Activated CD4-positive, alpha-beta T cell treated with anti-CD3 and anti-CD28 coated beads, Interleukin-2, Interleukin-4, amounts not matched to agents 100 ng/mL and 50 ng/mL, durations not matched to agents 16 hours and 8 hours (primary cell): ENCODE measurements at regions not wholly inside any gene's neighbourhood (a gene's known extent, or its start where the extent isn't known, plus 50 kb on each side); places are given as distances from the start of the nearest gene placed in this dataset.
"Not testable (repeated sequence)": the region's sequence is repeated elsewhere in the genome, so short reads cannot be mapped to it uniquely, and the experiment has no call there.

ENCODE experiments used
- DNase-seq: peaks from one replicate; pipeline ENCODE4 v3.0.0-alpha.2; 2020; ENCODE audit warnings: low spot score

DNA sequence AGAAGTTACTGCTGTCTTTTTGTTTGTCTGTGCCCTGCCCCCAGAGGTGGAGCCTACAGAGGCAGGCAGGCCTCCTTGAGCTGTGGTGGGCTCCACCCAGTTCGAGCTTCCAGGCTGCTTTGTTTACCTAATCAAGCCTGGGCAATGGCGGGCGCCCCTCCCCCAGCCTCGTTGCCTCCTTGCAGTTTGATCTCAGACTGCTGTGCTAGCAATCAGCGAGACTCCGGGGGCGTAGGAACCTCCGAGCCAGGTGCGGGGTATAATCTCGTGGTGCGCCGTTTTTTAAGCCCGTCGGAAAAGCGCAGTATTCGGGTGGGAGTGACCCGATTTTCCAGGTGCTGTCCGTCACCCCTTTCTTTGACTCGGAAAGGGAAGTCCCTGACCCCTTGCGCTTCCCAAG is 335.6 kb downstream of the ADGRL2 start:
- not testable (repeated sequence) for DNase-seq

GRCh38 chr1:82125866-82126265 is 325.1 kb downstream of the ADGRL2 start:
- no peak for DNase-seq

- DNase-seq: no peak
Observed at GRCh38 chr1:82125119-82125518, 324.4 kb downstream of the ADGRL2 start.

GRCh38 chr1:82121421-82121820 is 320.7 kb downstream of the ADGRL2 start:
- no peak for DNase-seq

GRCh38 chr1:82116105-82116504 is 315.4 kb downstream of the ADGRL2 start:
- DNase-seq: no peak

DNA sequence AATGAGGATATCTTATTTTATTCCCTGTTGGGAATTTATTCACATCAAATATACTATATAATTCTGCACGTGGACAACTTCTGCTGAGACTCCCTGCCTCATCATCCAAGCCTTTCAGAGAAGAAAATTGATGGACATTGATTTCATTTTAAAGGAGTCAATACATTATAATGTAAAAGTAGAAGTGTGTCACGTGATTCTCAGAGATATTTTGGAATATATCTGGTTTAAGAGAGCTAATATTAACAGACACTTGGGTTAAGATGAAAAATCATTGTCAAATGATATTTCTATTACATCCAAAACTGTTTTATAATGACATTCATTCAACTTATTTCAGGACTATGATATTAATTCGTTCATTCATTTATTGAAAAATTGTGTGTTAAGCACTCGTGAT is 314.2 kb downstream of the ADGRL2 start:
- DNase-seq: no peak

GRCh38 chr1:82110366-82111254 is 309.9 kb downstream of the ADGRL2 start:
- no peak for DNase-seq

- DNase-seq: no peak
Observed at GRCh38 chr1:82108843-82109242, 308.1 kb downstream of the ADGRL2 start.

DNA sequence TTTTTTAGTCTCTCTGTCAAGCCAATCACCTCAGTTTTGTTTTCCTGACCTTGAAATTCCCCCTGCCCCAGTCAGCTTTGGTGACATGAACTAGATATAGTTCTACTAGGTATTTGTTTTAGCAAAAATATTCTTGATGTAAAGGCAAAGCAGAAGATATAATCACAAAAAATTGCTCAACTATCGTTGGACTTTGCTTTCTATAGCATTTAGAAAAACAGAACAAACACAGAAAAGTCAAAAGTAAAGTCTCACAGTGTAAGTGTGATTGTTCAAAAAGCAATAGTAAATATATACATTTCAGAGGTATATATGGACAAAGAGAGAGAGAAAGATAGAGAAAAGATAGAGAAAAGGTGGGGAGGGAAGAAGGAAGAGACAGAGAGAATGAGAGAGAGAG is 305.9 kb downstream of the ADGRL2 start:
- no peak for DNase-seq

- DNase-seq: no peak
Observed at GRCh38 chr1:82099170-82099569, 298.4 kb downstream of the ADGRL2 start.

- DNase-seq: no peak
Observed at GRCh38 chr1:82094136-82094535, 293.4 kb downstream of the ADGRL2 start.

DNA sequence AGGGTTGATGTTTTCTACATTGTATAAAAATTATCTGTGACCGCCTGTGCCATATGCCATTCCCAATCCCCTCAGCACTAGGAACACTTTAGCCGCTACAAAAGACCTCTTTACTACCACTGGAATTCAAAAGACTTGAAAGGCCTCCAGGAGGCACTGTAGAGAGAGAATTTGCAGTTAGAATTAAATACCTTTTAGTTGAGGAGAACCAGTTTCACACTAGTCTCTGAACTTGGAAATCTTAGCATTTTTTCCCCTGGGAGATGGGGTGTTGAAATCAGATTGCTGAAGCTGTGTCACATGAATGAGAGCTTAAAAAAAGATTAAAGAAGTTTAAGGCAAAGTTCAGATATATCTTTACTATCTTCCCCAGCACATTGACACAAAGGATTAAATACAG is 291.0 kb downstream of the ADGRL2 start:
- no peak for DNase-seq

DNA sequence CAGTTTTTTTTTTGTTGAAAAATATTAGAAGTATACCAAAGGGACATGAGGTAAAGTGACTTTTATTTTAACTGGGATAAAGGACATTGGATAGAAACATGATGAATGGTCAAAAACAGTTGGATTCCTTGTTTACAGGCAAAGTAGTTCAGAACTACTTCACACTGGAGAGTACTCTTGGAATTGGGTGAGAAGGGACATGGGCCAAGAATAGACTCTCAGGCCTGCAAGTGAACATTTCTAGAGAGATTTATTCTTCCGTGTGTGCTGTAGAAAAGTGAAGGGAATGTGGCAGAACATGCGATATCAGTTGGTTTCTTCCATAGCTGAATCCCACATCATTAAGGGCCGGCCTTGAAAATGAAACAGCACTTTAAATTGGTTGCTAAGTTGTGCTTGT is 290.5 kb downstream of the ADGRL2 start:
- no peak for DNase-seq

GRCh38 chr1:82090104-82090503 is 289.4 kb downstream of the ADGRL2 start:
- DNase-seq: no peak

- DNase-seq: no peak
Observed at GRCh38 chr1:82086739-82087138, 286.0 kb downstream of the ADGRL2 start.

GRCh38 chr1:82079607-82080006 is 278.9 kb downstream of the ADGRL2 start:
- DNase-seq: no peak

DNA sequence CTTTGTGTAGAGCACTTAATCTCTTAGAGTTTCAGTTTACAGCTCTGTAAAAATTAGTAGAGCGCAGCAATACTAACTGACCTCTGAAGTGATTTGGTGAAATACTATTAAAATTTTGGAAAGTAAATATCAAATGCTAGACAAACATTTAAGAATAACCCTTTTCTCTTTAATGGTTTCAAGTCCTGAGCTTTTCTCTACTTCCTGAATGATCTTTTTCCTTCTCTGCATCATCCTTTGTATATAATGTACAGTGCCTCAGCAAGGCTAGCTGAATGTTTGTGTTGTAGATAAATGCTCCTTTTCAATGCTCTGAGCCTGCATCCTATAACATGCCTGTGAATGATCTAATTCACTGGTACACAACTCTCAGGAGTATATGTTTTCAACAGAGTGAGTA is 272.9 kb downstream of the ADGRL2 start:
- DNase-seq: no peak

DNA sequence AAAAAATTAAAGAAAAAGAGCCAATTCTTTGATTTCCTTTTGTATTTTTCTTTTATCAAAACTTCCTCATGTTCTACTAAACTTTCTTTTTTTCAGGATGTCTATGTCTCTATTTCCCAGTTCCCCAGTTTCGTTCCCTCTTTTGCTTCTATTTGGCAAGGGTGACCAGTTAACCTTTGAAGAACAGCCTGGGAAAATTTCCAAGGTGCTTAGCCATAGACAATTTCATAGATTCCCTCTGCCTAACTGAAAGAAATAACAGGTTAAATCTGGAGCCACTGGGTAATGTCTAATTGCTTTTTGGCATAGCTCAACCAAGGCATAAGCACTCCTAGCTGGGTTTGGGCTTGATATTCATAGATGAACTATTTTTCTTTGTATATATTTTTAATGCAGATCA is 272.3 kb downstream of the ADGRL2 start:
- DNase-seq: no peak

DNA sequence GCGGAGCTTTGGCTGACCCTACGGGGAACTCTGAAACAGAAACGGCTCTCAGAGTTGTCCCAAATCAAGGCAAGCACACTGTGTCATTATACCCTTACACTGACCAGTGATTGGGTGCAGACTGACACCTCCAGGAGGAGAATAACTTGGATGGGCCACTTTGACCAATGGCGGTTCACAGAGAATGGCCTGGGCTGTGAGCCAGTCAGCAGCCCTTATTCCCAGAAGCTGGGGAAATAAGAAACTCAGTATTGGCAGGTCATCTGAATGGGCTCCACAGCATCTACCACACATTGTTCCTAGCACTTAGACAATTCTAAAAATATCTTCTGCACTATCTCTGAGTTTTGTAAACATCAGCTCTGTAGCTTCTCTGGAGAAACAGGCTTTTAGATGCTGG is 265.2 kb downstream of the ADGRL2 start:
- DNase-seq: no peak

GRCh38 chr1:82064691-82065090 is 264.0 kb downstream of the ADGRL2 start:
- DNase-seq: no peak

DNA sequence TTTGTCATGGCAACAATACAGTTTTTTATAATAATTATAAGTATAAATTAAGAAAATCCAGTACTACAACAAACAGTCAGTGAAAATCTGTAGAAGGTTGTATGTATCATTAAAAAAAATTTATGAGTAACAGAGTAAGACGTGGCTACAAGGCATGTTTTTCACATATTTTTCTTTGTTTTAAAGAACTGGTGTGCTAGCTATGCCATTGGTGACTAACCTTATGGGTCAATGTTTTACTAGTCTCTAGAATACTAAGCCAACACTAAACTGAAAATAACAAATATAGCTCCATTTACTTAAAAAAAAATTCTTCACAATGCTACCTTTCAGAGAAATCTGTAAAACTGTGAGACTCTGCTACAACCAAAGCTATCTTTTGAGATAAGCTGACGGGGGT is 261.5 kb downstream of the ADGRL2 start:
- no peak for DNase-seq

DNA sequence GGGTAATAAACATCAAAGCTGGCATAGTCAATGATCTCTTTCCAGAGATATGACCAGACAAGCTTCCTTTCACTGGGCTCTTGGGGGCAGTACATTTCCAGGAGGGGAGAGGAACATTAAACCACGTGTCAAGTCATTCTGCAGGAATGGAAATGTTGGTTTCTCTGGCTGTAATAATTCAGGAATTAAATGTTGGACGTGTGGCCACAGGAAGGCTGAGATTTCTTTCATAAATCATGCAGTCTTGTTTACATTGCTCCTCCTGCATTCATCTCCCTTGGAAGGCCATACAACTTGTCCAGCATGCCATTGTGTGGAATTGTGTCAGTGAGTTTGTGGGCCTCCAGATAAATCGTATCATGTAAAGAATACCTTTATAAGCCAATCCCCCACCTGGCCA is 259.2 kb downstream of the ADGRL2 start:
- no peak for DNase-seq

DNA sequence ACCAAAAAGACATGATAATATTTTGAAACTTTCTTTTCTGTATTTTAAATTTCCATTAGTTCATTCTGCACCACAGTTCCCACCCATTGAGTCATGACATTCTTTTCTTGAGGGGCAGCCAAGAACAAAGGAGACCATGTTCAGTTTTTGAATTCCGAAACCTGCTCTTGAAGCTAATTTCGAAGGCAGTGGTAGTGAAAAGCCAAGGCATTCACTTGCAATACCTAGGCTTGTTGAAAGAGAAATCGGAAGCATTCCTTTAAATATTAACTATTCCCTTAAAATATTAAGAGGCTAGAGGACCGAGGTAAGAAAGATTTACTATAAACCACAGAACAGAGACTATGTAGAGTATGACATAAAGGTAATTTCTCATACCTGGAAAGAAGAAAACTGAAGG is 256.3 kb downstream of the ADGRL2 start:
- no peak for DNase-seq

- DNase-seq: not testable (repeated sequence)
Observed at GRCh38 chr1:82055375-82055774, 254.6 kb downstream of the ADGRL2 start.
